ENCODE measurements at regions not wholly inside any gene's neighbourhood (a gene's known extent, or its start where the extent isn't known, plus 50 kb on each side); places are given as distances from the start of the nearest gene placed in this dataset.

DNA sequence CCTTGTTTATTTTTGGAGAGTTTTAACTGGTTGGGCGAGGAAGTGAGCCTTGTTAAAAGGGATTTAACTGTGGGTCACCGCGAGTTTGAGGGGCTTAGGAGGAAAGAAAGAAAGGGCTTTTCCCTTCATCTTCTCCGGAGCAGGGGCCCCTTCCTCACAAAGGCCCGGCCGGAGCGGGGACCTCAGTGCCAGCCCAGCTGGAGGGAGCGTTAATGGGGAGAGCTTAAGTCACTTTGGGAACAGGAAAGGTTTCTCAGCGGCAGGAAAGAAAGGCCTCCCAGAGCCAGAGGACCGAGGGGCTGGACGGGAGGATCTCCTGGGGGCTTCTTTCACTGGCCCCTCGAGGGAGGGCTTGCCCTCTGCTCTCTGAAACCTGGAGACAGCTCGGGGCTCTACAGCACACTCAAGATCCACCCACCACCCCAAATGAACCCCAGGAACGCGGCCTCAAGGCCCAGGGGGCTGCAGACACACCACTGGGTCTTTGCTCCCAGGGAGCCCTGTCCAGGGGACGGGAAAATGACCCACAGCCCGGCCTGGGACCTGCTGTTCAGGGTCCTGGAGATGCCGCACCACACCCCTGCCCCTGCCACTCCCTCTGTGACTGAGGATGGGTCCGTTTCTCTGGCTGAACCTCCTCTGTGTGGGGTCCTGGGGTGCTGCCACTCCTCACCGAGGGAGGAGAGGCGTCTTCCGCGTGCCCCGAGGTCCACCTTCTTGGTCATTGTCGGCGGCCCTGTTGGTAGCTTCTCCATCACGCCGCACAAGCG lies 128.3 kb downstream of the URI1 start:
- TF ChIP-seq CTCF (IDR thresholded peaks at IDR 0.05; ENCODE audit: low read depth, low read length) (no peak), EZH2phosphoT487 (IDR thresholded peaks at IDR 0.05; ENCODE audit: low read depth) (no peak)
- no peak overlapping the region for H3K9ac ChIP-seq (ENCODE audit: low read length)
- H3K27ac ChIP-seq (ENCODE audit: low read length), result no peak overlapping the region
- no peaks in the 10 kb centered on the region for H4K20me1 ChIP-seq (ENCODE audit: insufficient read depth, low read length)
- H3K9me3 ChIP-seq (ENCODE audit: insufficient read depth, low read length), result no peaks in the 10 kb centered on the region
- H3K27me3 ChIP-seq (ENCODE audit: low read depth, low read length), result peaks cover 9% of the 10 kb centered on the region
- H3K4me3 ChIP-seq (ENCODE audit: low read length), result no peak overlapping the region
- no peaks in the 10 kb centered on the region for H3K36me3 ChIP-seq (replicated peaks; ENCODE audit: low read depth, low read length)
- H3K4me2 ChIP-seq (ENCODE audit: low read length), result no peak overlapping the region
- H3K4me1 ChIP-seq (ENCODE audit: low read length), result 0 out of 2 replicates have a peak, but pooled peaks cover 4% of the 10 kb centered on the region
- H2AFZ ChIP-seq (ENCODE audit: low read depth, low read length), result no peak overlapping the region
- H3K79me2 ChIP-seq (ENCODE audit: low read length), result no peaks in the 10 kb centered on the region

DNA sequence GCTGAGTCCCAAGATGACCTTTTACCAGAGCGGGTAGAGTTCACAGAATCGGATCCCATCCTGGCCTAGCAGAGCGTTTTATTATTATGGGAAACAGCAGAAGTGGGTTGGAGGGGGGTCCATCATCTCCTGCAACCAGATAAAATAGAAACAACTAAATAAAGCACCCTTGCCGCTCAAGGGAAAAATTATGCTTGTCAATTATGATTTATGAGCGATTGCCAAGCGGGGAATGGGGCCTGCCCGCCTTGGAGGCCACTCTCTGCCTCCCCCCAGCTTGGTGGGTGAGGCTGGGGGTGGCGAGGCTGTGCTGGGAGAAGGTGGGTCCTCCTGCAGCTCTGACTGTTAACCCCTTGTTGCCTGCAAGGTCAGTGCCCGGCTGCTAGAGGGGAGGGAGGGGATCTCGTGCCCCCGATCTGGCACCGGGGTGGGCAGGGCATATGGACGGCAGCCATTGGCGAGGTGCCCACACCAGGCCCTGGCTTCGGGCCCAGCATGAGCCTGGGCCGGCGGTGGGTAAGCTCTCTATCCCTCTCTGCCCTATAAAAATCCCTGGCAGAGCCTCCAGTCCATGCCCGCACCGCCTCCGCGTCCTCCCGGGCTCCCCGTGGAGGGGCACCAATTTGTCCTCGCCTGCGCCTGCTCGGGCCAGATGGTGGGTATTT lies 129.1 kb downstream of the URI1 start:
- H3K4me2 ChIP-seq (ENCODE audit: low read length), result no peak overlapping the region
- TF ChIP-seq EZH2phosphoT487 (IDR thresholded peaks at IDR 0.05; ENCODE audit: low read depth), result no peak
- no peak for TF ChIP-seq CTCF (IDR thresholded peaks at IDR 0.05; ENCODE audit: low read depth, low read length)
- no peak overlapping the region for H3K4me3 ChIP-seq (ENCODE audit: low read length)
- no peak overlapping the region for H3K27ac ChIP-seq (ENCODE audit: low read length)
- H3K9ac ChIP-seq (ENCODE audit: low read length), result no peak overlapping the region
- H3K4me1 ChIP-seq (ENCODE audit: low read length), result 0 out of 2 replicates have a peak, but pooled peaks cover 4% of the 10 kb centered on the region
- H3K27me3 ChIP-seq (ENCODE audit: low read depth, low read length), result peaks cover 17% of the 10 kb centered on the region
- H4K20me1 ChIP-seq (ENCODE audit: insufficient read depth, low read length), result no peaks in the 10 kb centered on the region
- H3K9me3 ChIP-seq (ENCODE audit: insufficient read depth, low read length), result no peaks in the 10 kb centered on the region
- no peaks in the 10 kb centered on the region for H3K36me3 ChIP-seq (replicated peaks; ENCODE audit: low read depth, low read length)
- no peak overlapping the region for H2AFZ ChIP-seq (ENCODE audit: low read depth, low read length)
- no peaks in the 10 kb centered on the region for H3K79me2 ChIP-seq (ENCODE audit: low read length)

GRCh38 chr19:30071871-30072270 lies 129.8 kb downstream of the URI1 start:
- Histone ChIP-seq H3K4me3 (ENCODE audit: low read length) (no peak overlapping the region), H3K9me3 (ENCODE audit: insufficient read depth, low read length) (no peaks in the 10 kb centered on the region), H2AFZ (ENCODE audit: low read depth, low read length) (no peak overlapping the region), H3K27ac (ENCODE audit: low read length) (no peak overlapping the region), H3K4me2 (ENCODE audit: low read length) (no peak overlapping the region), H4K20me1 (ENCODE audit: insufficient read depth, low read length) (no peaks in the 10 kb centered on the region), H3K79me2 (ENCODE audit: low read length) (no peaks in the 10 kb centered on the region), H3K27me3 (ENCODE audit: low read depth, low read length) (peaks cover 21% of the 10 kb centered on the region), H3K4me1 (ENCODE audit: low read length) (0 out of 2 replicates have a peak, but pooled peaks cover 4% of the 10 kb centered on the region), H3K9ac (ENCODE audit: low read length) (no peak overlapping the region), H3K36me3 (replicated peaks; ENCODE audit: low read depth, low read length) (no peaks in the 10 kb centered on the region)
- TF ChIP-seq EZH2phosphoT487 (IDR thresholded peaks at IDR 0.05; ENCODE audit: low read depth) (no peak), CTCF (IDR thresholded peaks at IDR 0.05; ENCODE audit: low read depth, low read length) (no peak)

Measured in OCI-LY3 (cell line).